Putamen (tissue), 1 donor: ENCODE measurements at regions not wholly inside any gene's neighbourhood (a gene's known extent, or its start where the extent isn't known, plus 50 kb on each side); places are given as distances from the start of the nearest gene placed in this dataset.

Experiments
- DNase-seq: peaks from one replicate; pipeline ENCODE4 v3.0.0-alpha.2; 2016; ENCODE audit warnings: low spot score

GRCh38 chrX:44470816-44471215 lies 71.8 kb downstream of the FUNDC1 start:
- DNase-seq = no peak

GRCh38 chrX:44462850-44463249 lies 79.8 kb downstream of the FUNDC1 start:
- DNase-seq = peak; percentile 7

GRCh38 chrX:44459501-44459900 lies 83.2 kb downstream of the FUNDC1 start:
- DNase-seq = no peak

- DNase-seq = no peak
These were observed 86.0 kb downstream of the FUNDC1 start for GRCh38 chrX:44456685-44457084.

DNA sequence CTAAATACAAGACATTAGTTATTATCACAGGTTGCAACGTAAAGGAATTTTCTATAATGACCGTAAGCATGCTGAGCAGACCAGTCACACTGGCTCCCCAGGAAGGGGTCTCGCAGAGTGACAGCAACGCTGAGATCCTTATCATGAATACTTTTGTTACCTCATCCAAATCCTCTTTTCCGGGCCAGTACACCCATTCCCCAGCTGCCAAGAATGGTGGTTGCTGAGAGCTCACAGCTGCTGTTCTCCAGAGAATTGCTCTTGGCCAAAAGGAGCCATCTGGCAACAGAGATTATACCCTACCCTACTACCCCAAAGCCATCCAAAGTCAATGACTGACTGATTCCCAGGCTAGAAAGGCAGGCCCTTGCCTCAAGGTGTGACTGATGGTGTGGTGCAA lies 91.6 kb downstream of the FUNDC1 start:
- DNase-seq = no peak

GRCh38 chrX:44447214-44447613 lies 95.4 kb downstream of the FUNDC1 start:
- DNase-seq = no peak

- no peak for DNase-seq
These were observed 96.5 kb upstream of the EFHC2 start for GRCh38 chrX:44440006-44440405.

GRCh38 chrX:44439242-44439794 lies 95.8 kb upstream of the EFHC2 start:
- DNase-seq = no peak

GRCh38 chrX:44435047-44435446 lies 91.6 kb upstream of the EFHC2 start:
- DNase-seq = no peak

DNA sequence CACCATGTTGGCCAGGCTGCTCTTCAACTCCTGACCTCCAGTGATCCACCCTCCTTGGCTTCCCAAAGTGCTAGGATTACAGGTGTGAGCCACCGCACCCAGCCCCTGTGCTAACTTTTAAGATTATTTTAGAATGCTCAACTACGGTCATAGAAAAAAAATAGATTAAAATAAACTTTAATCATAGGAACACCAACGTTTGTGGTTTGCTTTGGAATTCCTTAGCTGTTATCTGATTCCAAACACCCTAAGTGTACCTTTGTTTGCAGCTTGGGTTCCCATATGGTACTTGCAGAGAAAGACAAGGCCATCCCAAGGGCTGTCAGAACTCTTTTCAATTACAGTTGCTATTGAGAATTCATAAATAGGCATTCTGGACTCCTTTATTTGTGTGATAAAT lies 90.1 kb upstream of the EFHC2 start:
- DNase-seq = no peak

DNA sequence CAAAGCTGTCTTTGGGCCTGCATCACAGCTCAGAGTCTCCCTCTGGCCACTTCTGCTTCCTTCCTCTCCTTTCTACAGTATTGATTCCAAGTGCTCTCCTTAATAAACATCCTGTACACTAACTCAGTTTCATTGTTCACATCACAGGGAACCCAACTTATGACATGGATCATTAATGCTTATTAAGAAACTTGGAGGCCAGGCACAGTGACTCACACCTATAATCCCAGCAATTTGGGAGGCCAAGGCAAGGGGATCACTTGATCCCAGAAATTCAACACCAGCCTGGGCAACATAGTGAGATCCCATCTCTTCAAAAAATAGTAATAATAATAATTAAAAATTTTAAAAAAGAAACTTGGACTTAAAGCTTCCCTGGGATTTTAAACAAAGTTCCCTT lies 89.2 kb upstream of the EFHC2 start:
- peak; percentile 2 for DNase-seq

GRCh38 chrX:44431194-44431593 lies 87.7 kb upstream of the EFHC2 start:
- DNase-seq = no peak

GRCh38 chrX:44428989-44429627 lies 85.6 kb upstream of the EFHC2 start:
- DNase-seq = no peak

DNA sequence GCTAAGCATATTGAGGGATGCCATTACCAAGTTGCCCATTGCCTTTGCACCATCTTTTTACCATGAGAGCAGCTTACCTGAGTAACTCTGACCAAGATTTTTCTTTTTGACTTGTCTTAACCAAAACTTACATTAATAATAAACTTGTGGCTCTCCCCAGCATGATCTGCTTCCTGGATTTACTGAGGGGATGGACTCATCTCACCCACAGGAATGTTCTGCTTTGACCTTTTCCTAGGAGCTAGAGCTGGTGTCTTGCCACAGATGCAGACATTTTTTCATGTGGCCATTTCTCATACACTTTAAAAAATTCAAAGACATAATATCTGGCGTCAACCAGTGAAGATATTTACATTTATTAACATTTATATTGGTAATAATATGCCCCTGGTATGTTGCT lies 79.2 kb upstream of the EFHC2 start:
- DNase-seq = no peak

GRCh38 chrX:44415639-44416386 lies 72.3 kb upstream of the EFHC2 start:
- no peak for DNase-seq

DNA sequence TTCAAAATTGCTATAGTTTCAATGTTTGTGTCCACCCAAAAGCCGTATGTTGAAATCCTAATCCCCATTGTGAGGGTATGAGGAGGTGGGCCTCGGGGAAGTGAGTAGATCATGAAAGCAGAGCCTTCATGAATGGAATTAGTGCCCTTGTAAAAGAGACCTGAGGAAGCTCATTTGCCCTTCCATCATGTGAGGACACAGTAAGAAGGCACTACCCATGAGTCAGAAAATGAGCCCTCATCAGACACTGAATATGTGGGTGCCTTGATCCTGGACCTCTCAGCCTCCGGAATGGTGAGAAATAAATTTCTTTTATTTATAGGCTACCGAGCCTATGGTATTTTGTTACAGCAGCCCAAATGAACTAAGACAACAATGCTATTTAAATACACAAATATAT lies 57.7 kb upstream of the EFHC2 start:
- DNase-seq = no peak

DNA sequence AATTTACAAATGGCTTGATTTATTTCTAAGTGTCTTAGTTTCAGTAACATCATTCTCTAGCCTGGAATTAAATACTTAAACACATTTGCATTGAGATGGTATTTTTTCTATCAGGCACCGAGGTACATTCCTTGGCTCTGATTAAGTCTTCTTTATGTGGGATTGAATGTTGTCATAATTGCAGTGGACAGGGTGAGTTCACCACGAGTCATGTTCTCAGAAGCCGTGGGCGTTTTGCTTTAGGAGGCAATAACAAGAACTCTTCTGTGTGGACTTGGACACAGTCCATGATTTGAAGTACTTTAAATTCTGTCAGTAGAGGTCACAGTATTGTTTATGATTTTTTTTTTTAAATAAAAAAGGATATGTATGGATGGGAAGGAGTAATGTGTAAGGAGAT lies 57.1 kb upstream of the EFHC2 start:
- DNase-seq = no peak

GRCh38 chrX:44400161-44400560 lies 56.7 kb upstream of the EFHC2 start:
- no peak for DNase-seq
